NCI-H2196 treated with DMSO at 0.1 percent for 48 hours (cell line): ENCODE measurements at regions not wholly inside any gene's neighbourhood (a gene's known extent, or its start where the extent isn't known, plus 50 kb on each side); places are given as distances from the start of the nearest gene placed in this dataset.

ENCODE experiments used
- DNase-seq: peaks from one replicate; lab custom pipeline; 2025; ENCODE audit not compliant: unreplicated experiment; lab: John Stamatoyannopoulos, UW

- no peak for DNase-seq
Observed at GRCh38 chr9:131809941-131810344, 70.1 kb upstream of the RAPGEF1 start.

GRCh38 chr9:131808291-131808690 lies 68.4 kb upstream of the RAPGEF1 start:
- no peak for DNase-seq

- no peak for DNase-seq
Observed at GRCh38 chr9:131807144-131807983, 67.5 kb upstream of the RAPGEF1 start.

- DNase-seq, result no peak
Observed at GRCh38 chr9:131805803-131806202, 65.9 kb upstream of the RAPGEF1 start.

- peak; percentile 30 for DNase-seq
Observed at GRCh38 chr9:131804826-131805225, 65.0 kb upstream of the RAPGEF1 start.

- DNase-seq, result no peak
Observed at GRCh38 chr9:131803758-131804411, 64.0 kb upstream of the RAPGEF1 start.

GRCh38 chr9:131801810-131802209 lies 61.9 kb upstream of the RAPGEF1 start:
- DNase-seq, result no peak

- no peak for DNase-seq
Observed at GRCh38 chr9:131800843-131801242, 61.0 kb upstream of the RAPGEF1 start.

GRCh38 chr9:131800366-131800765 lies 60.5 kb upstream of the RAPGEF1 start:
- no peak for DNase-seq

GRCh38 chr9:131799177-131799823 lies 59.4 kb upstream of the RAPGEF1 start:
- no peak for DNase-seq

- DNase-seq, result no peak
Observed at GRCh38 chr9:131798246-131798645, 58.4 kb upstream of the RAPGEF1 start.

GRCh38 chr9:131794393-131794792 lies 54.5 kb upstream of the RAPGEF1 start:
- no peak for DNase-seq

- no peak for DNase-seq
Observed at GRCh38 chr9:131791542-131792254, 51.8 kb upstream of the RAPGEF1 start.
